ENCODE measurements at regions not wholly inside any gene's neighbourhood (a gene's known extent, or its start where the extent isn't known, plus 50 kb on each side); places are given as distances from the start of the nearest gene placed in this dataset.

GRCh38 chr6:165931675-165932074, 236.0 kb downstream of the TBXT start:
- TF ChIP-seq CTCF (IDR thresholded peaks at IDR 0.05; ENCODE audit: low read depth, low read length), result no peak
- no peak overlapping the region for H3K4me3 ChIP-seq (ENCODE audit: low read depth, low read length)

GRCh38 chr6:165930668-165931214, 236.9 kb downstream of the TBXT start:
- TF ChIP-seq CTCF (IDR thresholded peaks at IDR 0.05; ENCODE audit: low read depth, low read length), result no peak
- H3K4me3 ChIP-seq (ENCODE audit: low read depth, low read length), result no peak overlapping the region

GRCh38 chr6:165929607-165930006, 238.0 kb downstream of the TBXT start:
- no peak for TF ChIP-seq CTCF (IDR thresholded peaks at IDR 0.05; ENCODE audit: low read depth, low read length)
- no peak overlapping the region for H3K4me3 ChIP-seq (ENCODE audit: low read depth, low read length)

- no peak for TF ChIP-seq CTCF (IDR thresholded peaks at IDR 0.05; ENCODE audit: low read depth, low read length)
- no peak overlapping the region for H3K4me3 ChIP-seq (ENCODE audit: low read depth, low read length)
Observed at GRCh38 chr6:165926378-165926777, 241.3 kb downstream of the TBXT start.

GRCh38 chr6:165925474-165926156, 242.0 kb downstream of the TBXT start:
- no peak overlapping the region for H3K4me3 ChIP-seq (ENCODE audit: low read depth, low read length)

GRCh38 chr6:165922309-165922794, 245.3 kb downstream of the TBXT start:
- no peak for TF ChIP-seq CTCF (IDR thresholded peaks at IDR 0.05; ENCODE audit: low read depth, low read length)
- no peak overlapping the region for H3K4me3 ChIP-seq (ENCODE audit: low read depth, low read length)

More at GRCh38 chr6:165925474-165926156, 242.0 kb downstream of the TBXT start:
- TF ChIP-seq CTCF (IDR thresholded peaks at IDR 0.05; ENCODE audit: low read depth, low read length), result no peak

GRCh38 chr6:165920896-165921671, 246.6 kb downstream of the TBXT start:
- TF ChIP-seq CTCF (IDR thresholded peaks at IDR 0.05; ENCODE audit: low read depth, low read length), result no peak
- H3K4me3 ChIP-seq (ENCODE audit: low read depth, low read length), result no peak overlapping the region

All from WI38 (cell line).